Osteoblast (primary cell): ENCODE measurements at regions not wholly inside any gene's neighbourhood (a gene's known extent, or its start where the extent isn't known, plus 50 kb on each side); places are given as distances from the start of the nearest gene placed in this dataset.

Experiments
- DNase-seq: peaks from one replicate; pipeline ENCODE4 v3.0.0; 2011; ENCODE audit warnings: low spot score, mixed read lengths; ENCODE audit not compliant: insufficient read length; ENCODE audit errors: missing footprints
- H2AFZ ChIP-seq: 2 replicates; pipeline ENCODE4 v1.6.0; 2011; ENCODE audit warnings: mild to moderate bottlenecking, low read length
- H3K27ac ChIP-seq: 2 replicates; pipeline ENCODE4 v1.5.1; 2011; ENCODE audit warnings: mild to moderate bottlenecking, low read depth, low read length, moderate library complexity
- H3K27me3 ChIP-seq: 2 replicates; pipeline ENCODE4 v1.6.0; 2012; ENCODE audit warnings: mild to moderate bottlenecking, control low read depth, inconsistent platforms, low read length, moderate library complexity; ENCODE audit not compliant: insufficient read depth
- H3K36me3 ChIP-seq: 2 replicates; pipeline ENCODE4 v1.5.1; 2011; ENCODE audit warnings: mild to moderate bottlenecking, low read length, control low read depth, moderate library complexity; ENCODE audit not compliant: insufficient read depth
- H3K4me1 ChIP-seq: 2 replicates; pipeline ENCODE4 v1.5.1; 2011; ENCODE audit warnings: mild to moderate bottlenecking, low read length, control low read depth, moderate library complexity; ENCODE audit not compliant: insufficient read depth
- H3K4me2 ChIP-seq: 2 replicates; pipeline ENCODE4 v1.6.0; 2011; ENCODE audit warnings: mild to moderate bottlenecking, low read length; ENCODE audit not compliant: insufficient read depth
- H3K4me3 ChIP-seq: fragments of 200-600 bp; sonication (generic); 3 replicates; pipeline ENCODE4 v1.5.1; 2012; ENCODE audit warnings: mild to moderate bottlenecking, low read length, inconsistent platforms; ENCODE audit not compliant: insufficient read depth
- H3K79me2 ChIP-seq: 2 replicates; pipeline ENCODE4 v1.6.0; 2012; ENCODE audit warnings: mild to moderate bottlenecking, low read length, control low read depth, inconsistent platforms; ENCODE audit not compliant: insufficient read depth
- H3K9me3 ChIP-seq: 2 replicates; pipeline ENCODE4 v1.5.1; 2011; ENCODE audit warnings: low read depth, low read length, control low read depth
- H4K20me1 ChIP-seq: 2 replicates; pipeline ENCODE4 v1.6.0; 2012; ENCODE audit warnings: mild to moderate bottlenecking, low read length, control low read depth; ENCODE audit not compliant: insufficient read depth
- TF ChIP-seq, protein P1 (sequence below): IDR thresholded peaks from 2 replicates; pipeline ENCODE4 v1.5.1; 2011; ENCODE audit warnings: mild to moderate bottlenecking, low read depth, low read length, moderate library complexity; ENCODE audit errors: extremely low read depth

DNA sequence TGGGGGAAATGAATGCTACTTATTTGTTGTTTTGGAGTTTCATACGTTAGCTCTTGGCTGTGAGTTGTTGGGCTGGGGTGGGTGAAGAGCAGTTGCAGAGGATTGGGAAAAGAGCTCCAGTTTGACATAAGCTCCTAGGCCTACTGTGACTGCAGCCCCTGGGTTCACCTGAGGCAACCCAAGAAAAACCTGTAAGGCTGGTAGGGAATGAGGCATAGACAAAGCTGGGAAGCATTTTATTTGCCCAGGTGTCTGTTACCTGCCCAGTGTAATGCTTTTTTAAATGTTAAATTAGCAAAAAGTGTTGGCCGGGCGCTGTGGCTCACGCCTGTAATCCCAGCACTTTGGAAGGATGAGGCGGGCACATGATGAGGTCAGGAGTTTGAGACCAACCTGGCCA, 160.0 kb downstream of the FHIP1A start:
- Histone ChIP-seq H3K27me3 (no peaks in the 10 kb centered on the region), H3K79me2 (no peaks in the 10 kb centered on the region)
- TF ChIP-seq, protein P1, sequence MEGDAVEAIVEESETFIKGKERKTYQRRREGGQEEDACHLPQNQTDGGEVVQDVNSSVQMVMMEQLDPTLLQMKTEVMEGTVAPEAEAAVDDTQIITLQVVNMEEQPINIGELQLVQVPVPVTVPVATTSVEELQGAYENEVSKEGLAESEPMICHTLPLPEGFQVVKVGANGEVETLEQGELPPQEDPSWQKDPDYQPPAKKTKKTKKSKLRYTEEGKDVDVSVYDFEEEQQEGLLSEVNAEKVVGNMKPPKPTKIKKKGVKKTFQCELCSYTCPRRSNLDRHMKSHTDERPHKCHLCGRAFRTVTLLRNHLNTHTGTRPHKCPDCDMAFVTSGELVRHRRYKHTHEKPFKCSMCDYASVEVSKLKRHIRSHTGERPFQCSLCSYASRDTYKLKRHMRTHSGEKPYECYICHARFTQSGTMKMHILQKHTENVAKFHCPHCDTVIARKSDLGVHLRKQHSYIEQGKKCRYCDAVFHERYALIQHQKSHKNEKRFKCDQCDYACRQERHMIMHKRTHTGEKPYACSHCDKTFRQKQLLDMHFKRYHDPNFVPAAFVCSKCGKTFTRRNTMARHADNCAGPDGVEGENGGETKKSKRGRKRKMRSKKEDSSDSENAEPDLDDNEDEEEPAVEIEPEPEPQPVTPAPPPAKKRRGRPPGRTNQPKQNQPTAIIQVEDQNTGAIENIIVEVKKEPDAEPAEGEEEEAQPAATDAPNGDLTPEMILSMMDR: no peak

DNA sequence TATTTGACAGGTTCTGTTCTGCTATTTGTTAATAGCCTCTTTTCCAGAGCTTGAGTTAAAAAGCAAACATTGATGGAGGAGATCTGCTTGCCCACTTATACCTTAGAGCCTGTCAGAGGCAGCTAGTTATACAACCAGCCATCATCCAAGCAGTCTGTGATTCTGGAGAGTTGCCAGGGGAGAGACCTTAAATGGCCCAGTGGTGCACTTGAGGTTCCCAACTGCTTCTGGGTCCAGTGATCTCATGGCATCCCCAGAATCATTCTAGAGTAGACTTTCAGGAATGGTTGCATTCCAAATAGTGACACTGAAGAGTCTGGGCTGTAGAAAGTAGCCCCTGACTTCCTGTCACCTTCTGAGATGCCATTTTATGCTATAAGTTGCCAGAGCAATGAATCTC, 160.7 kb downstream of the FHIP1A start:
- H3K27ac ChIP-seq: no peak overlapping the region
- no peaks in the 10 kb centered on the region for H4K20me1 ChIP-seq
- no peaks in the 10 kb centered on the region for H3K4me1 ChIP-seq
- TF ChIP-seq, protein P1: no peak
- no peak for DNase-seq
- H3K36me3 ChIP-seq: no peaks in the 10 kb centered on the region
- H3K4me2 ChIP-seq: no peak overlapping the region
- H3K27me3 ChIP-seq: no peaks in the 10 kb centered on the region
- no peak overlapping the region for H2AFZ ChIP-seq
- no peaks in the 10 kb centered on the region for H3K79me2 ChIP-seq
- H3K4me3 ChIP-seq: no peak overlapping the region
- no peaks in the 10 kb centered on the region for H3K9me3 ChIP-seq

More for the DNA sequence above, 160.0 kb downstream of the FHIP1A start:
- no peaks in the 10 kb centered on the region for H3K9me3 ChIP-seq
- H3K4me2 ChIP-seq: no peak overlapping the region
- no peak overlapping the region for H2AFZ ChIP-seq
- no peak for DNase-seq
- H4K20me1 ChIP-seq: no peaks in the 10 kb centered on the region
- H3K27ac ChIP-seq: no peak overlapping the region
- no peaks in the 10 kb centered on the region for H3K4me1 ChIP-seq
- H3K36me3 ChIP-seq: no peaks in the 10 kb centered on the region
- no peak overlapping the region for H3K4me3 ChIP-seq

- H3K4me2 ChIP-seq: no peak overlapping the region
- H4K20me1 ChIP-seq: no peaks in the 10 kb centered on the region
- no peak for DNase-seq
- no peaks in the 10 kb centered on the region for H3K9me3 ChIP-seq
- H3K27ac ChIP-seq: no peak overlapping the region
- H3K79me2 ChIP-seq: no peaks in the 10 kb centered on the region
- H3K4me3 ChIP-seq: no peak overlapping the region
- H3K4me1 ChIP-seq: no peaks in the 10 kb centered on the region
- H3K36me3 ChIP-seq: no peaks in the 10 kb centered on the region
- H3K27me3 ChIP-seq: no peaks in the 10 kb centered on the region
- TF ChIP-seq, protein P1: no peak
- no peak overlapping the region for H2AFZ ChIP-seq
Measured at GRCh38 chr4:151573474-151573873, 164.5 kb downstream of the FHIP1A start.

GRCh38 chr4:151573945-151574344, 165.0 kb downstream of the FHIP1A start:
- H3K9me3 ChIP-seq: no peaks in the 10 kb centered on the region
- H3K79me2 ChIP-seq: no peaks in the 10 kb centered on the region
- TF ChIP-seq, protein P1: no peak
- H3K27ac ChIP-seq: no peak overlapping the region
- no peaks in the 10 kb centered on the region for H4K20me1 ChIP-seq
- no peak overlapping the region for H2AFZ ChIP-seq
- no peaks in the 10 kb centered on the region for H3K4me1 ChIP-seq
- H3K36me3 ChIP-seq: no peaks in the 10 kb centered on the region
- no peak overlapping the region for H3K4me3 ChIP-seq
- H3K27me3 ChIP-seq: no peaks in the 10 kb centered on the region
- peak; percentile 3 for DNase-seq
- no peak overlapping the region for H3K4me2 ChIP-seq
